Tibial artery (tissue), 4 donors: ENCODE measurements at regions not wholly inside any gene's neighbourhood (a gene's known extent, or its start where the extent isn't known, plus 50 kb on each side); places are given as distances from the start of the nearest gene placed in this dataset.

Experiments used
- DNase-seq, 2 donors: peaks; one replicate each; pipeline ENCODE4 v3.0.0-alpha.2; 2019
- H3K27ac ChIP-seq, 2 donors: fragments of 200-600 bp; sonication (generic) in 1 of 2; 1 replicate in 1 of 2; 2 replicates in 1 of 2; pipeline ENCODE4 v1.5.1; 2018 to 2019; ENCODE audit warnings: mild to moderate bottlenecking in 1 of 2
- H3K27me3 ChIP-seq, 2 donors: fragments of 200-600 bp; sonication (generic) in 1 of 2; one replicate each; pipeline versions ENCODE4 v1.5.1 to v1.6.0; 2016 to 2019
- H3K36me3 ChIP-seq, 3 donors: fragments of 200-600 bp; sonication (generic) in 2 of 3; one replicate each; pipeline ENCODE4 v1.5.1; 2016 to 2019; ENCODE audit warnings: mild to moderate bottlenecking in 2 of 3
- H3K4me1 ChIP-seq, 4 donors: fragments of 200-600 bp; sonication (generic) in 2 of 4; 1 replicate in 3 of 4; 2 replicates in 1 of 4; pipeline ENCODE4 v1.5.1; 2016 to 2019
- H3K4me3 ChIP-seq, 2 donors: fragments of 200-600 bp; sonication (generic) in 1 of 2; 1 replicate in 1 of 2; 2 replicates in 1 of 2; pipeline ENCODE4 v1.5.1; 2018 to 2019; ENCODE audit warnings: mild to moderate bottlenecking in 2 of 2
- H3K9me3 ChIP-seq, 3 donors: fragments of 200-600 bp; sonication (generic) in 1 of 3; one replicate each; pipeline ENCODE4 v1.5.1; 2016 to 2019
- intact Hi-C: fragments of 100-400 bp; cut with DNase I; formaldehyde crosslinking; loops from one replicate; pipeline ENCODE4 v1.15.0; 2023; ENCODE audit warnings: low total_unique reads
- TF ChIP-seq, protein P1 (sequence below), 2 experiments: fragments of 200-600 bp in 1 of 2; fragments of 450-650 bp in 1 of 2; IDR thresholded peaks; one replicate each; pipeline ENCODE4 v1.5.1; 2017 to 2019; ENCODE audit warnings: antibody characterized with exemption in 2 of 2, mild to moderate bottlenecking in 1 of 2, moderate library complexity in 1 of 2

DNA sequence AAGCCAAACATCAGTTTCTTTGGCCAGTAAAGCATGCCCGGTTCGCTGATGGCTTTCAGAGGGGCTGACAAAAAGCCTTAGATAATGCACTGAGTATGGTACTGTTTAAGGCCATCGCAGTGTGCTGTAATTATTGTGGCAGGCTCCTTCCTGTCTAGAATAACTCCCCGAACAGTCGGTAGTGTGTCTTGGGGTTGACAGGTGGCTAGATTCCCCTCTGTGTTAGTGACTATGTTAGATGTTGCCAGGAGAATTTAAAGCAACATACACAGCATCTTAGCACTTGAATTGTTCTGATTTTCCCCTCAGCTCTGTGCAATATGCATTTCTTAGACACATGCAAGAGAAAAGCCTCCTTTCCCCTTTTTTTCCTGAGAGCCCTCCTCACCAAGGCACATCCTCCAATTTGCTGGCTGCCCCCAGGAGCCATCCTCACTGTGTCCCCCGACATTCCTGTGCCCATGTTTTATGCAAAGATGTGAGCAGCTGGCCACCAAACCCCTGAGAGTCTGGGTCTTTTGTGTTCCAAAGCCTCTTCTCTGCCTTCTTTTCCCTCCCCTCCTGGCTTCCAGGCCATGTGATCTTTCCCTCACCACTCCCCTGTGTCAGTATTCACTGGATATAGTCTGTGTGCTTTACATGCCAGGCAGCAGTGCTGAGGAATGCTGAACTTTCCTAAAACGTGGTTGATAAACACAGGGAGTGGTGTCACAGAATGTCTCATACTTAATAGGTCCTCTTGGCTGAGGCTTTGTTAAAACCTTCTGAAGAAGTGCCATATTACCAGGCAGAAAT lies 331.5 kb downstream of the HRH4 start:
- H3K4me1 ChIP-seq = no peaks in the 10 kb centered on the region
- no peak overlapping the region for H3K4me3 ChIP-seq
- TF ChIP-seq, protein P1, sequence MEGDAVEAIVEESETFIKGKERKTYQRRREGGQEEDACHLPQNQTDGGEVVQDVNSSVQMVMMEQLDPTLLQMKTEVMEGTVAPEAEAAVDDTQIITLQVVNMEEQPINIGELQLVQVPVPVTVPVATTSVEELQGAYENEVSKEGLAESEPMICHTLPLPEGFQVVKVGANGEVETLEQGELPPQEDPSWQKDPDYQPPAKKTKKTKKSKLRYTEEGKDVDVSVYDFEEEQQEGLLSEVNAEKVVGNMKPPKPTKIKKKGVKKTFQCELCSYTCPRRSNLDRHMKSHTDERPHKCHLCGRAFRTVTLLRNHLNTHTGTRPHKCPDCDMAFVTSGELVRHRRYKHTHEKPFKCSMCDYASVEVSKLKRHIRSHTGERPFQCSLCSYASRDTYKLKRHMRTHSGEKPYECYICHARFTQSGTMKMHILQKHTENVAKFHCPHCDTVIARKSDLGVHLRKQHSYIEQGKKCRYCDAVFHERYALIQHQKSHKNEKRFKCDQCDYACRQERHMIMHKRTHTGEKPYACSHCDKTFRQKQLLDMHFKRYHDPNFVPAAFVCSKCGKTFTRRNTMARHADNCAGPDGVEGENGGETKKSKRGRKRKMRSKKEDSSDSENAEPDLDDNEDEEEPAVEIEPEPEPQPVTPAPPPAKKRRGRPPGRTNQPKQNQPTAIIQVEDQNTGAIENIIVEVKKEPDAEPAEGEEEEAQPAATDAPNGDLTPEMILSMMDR (IDR thresholded peaks at IDR 0.05) = no peak
- no peaks in the 10 kb centered on the region for H3K36me3 ChIP-seq
- no peak for DNase-seq
- intact Hi-C loops = no loop called here
- no peak overlapping the region for H3K27ac ChIP-seq
- H3K27me3 ChIP-seq = no peaks in the 10 kb centered on the region
- peaks cover 0 to 2% (median 0%) of the 10 kb centered on the region in 3 donors for H3K9me3 ChIP-seq

DNA sequence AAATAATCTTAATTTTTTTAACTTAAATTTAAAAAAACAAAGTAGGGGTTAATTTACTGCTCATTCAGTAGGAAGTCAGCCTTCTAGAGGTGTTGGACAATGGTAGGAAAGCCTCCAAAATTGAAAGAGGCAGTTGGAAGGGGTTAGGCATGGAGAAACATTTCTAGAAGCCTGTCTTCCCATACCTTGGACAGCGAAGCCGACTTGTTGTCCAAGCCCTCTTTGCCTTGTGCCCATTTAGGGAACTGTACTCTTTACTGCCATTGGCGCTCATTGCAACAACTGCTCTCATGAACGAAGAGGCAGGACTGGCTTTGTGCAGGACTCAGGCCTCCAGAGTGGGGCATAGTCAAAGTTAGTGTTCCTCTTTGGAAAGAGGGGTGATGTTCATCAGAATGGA lies 333.3 kb downstream of the HRH4 start:
- intact Hi-C loops = no loop called here
- H3K4me3 ChIP-seq = no peak overlapping the region
- no peak overlapping the region for H3K27ac ChIP-seq
- no peaks in the 10 kb centered on the region for H3K36me3 ChIP-seq
- H3K4me1 ChIP-seq = no peaks in the 10 kb centered on the region
- no peaks in the 10 kb centered on the region for H3K27me3 ChIP-seq
- no peak for DNase-seq
- H3K9me3 ChIP-seq = no peaks in the 10 kb centered on the region
- TF ChIP-seq, protein P1 (IDR thresholded peaks at IDR 0.05) = no peak

DNA sequence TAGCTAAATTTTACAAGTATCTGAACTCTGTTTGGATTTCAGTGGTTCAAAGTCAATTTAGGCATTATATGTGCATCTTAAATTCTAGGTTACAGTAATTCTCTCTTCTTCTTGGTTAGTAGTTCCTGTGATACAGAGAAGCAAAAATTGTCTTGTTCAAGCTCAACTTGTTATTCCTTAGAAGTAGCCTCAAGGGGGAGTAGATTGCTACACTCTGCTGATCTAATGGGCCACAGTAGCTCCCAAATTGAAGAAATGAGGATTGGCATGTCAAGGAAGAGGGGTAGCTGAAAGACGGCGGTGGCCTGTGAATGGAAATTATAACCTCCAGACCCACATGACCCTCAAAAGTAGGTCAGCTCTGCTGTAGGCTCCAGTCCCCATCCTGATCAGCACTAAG lies 334.7 kb downstream of the HRH4 start:
- intact Hi-C loops = no loop called here
- TF ChIP-seq, protein P1 (IDR thresholded peaks at IDR 0.05) = no peak
- no peaks in the 10 kb centered on the region for H3K36me3 ChIP-seq
- DNase-seq = no peak
- no peak overlapping the region for H3K27ac ChIP-seq
- H3K9me3 ChIP-seq = no peaks in the 10 kb centered on the region
- H3K27me3 ChIP-seq = no peaks in the 10 kb centered on the region
- H3K4me1 ChIP-seq = no peaks in the 10 kb centered on the region
- no peak overlapping the region for H3K4me3 ChIP-seq

DNA sequence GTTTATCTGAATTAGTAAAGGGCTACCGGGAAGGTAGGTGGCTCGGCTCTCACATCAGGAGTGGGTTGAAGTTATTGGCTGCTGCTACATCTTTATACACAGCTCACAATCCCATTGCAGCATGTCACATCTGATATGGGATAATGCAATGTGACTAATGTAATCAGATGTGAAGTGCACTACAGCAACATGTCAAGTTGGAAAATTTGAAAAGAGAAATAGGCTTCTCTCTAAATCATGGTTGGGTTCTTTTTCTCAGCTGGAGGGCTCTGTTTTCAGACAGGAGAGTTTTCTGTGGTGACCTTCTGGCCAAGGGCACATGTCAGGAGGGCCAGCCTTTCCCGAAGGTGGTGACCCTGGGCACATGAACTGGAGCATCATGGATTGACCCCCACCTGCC lies 337.5 kb downstream of the HRH4 start:
- no peak overlapping the region for H3K27ac ChIP-seq
- no peaks in the 10 kb centered on the region for H3K9me3 ChIP-seq
- H3K4me3 ChIP-seq = no peak overlapping the region
- TF ChIP-seq, protein P1 (IDR thresholded peaks at IDR 0.05) = no peak
- no peaks in the 10 kb centered on the region for H3K4me1 ChIP-seq
- intact Hi-C loops = no loop called here
- DNase-seq = no peak
- no peaks in the 10 kb centered on the region for H3K27me3 ChIP-seq
- H3K36me3 ChIP-seq = no peaks in the 10 kb centered on the region

DNA sequence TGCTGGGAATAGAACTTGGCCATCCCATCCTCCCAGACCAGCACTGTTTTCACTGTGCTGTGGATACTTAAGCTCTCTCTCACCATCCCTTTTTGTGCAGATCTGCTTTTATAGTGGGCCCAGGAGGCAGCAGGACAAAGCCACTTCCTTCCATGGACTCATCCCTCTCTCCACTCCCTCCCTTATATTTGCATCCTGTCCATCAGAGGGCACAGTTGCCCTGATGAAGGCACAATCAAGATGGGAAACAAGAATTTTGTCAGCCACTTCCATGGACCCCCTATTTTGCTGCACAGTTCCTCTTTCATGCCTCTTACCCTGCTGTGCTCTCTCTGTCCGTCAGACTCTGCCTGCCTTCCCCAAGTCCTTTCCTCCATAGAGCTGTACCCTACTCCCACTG lies 338.7 kb downstream of the HRH4 start:
- TF ChIP-seq, protein P1 (IDR thresholded peaks at IDR 0.05) = no peak
- DNase-seq = no peak
- Histone ChIP-seq H3K4me3 (no peak overlapping the region), H3K4me1 (no peaks in the 10 kb centered on the region), H3K27me3 (no peaks in the 10 kb centered on the region), H3K9me3 (no peaks in the 10 kb centered on the region), H3K36me3 (no peaks in the 10 kb centered on the region), H3K27ac (no peak overlapping the region)
- intact Hi-C loops = no loop called here
